Nephron (organoid): ENCODE measurements at regions not wholly inside any gene's neighbourhood (a gene's known extent, or its start where the extent isn't known, plus 50 kb on each side); places are given as distances from the start of the nearest gene placed in this dataset.

Experiments
- H3K27ac Mint-ChIP-seq, 3 experiments: 2 replicates each; pipeline ENCODE4 v1.8.0; 2020; ENCODE audit warnings: mixed read lengths in 3 of 3, mild to moderate bottlenecking in 2 of 3, moderate library complexity in 1 of 3
- H3K27me3 Mint-ChIP-seq: 2 replicates; pipeline ENCODE4 v1.8.0; 2021; ENCODE audit warnings: low read depth, mild to moderate bottlenecking, moderate library complexity, mixed read lengths
- H3K36me3 Mint-ChIP-seq: 2 replicates; pipeline ENCODE4 v1.8.0; 2020; ENCODE audit warnings: low read depth, mixed read lengths
- H3K4me1 Mint-ChIP-seq: 2 replicates; pipeline ENCODE4 v1.8.0; 2020; ENCODE audit warnings: mixed read lengths
- H3K4me3 Mint-ChIP-seq, 3 experiments: 2 replicates each; pipeline ENCODE4 v1.8.0; 2020; ENCODE audit warnings: mild to moderate bottlenecking in 3 of 3, mixed read lengths in 3 of 3, moderate library complexity in 2 of 3
- H3K9me3 Mint-ChIP-seq: 2 replicates; pipeline ENCODE4 v1.8.0; 2020; ENCODE audit warnings: mixed read lengths
- TF ChIP-seq, protein P1 (sequence below), 3 experiments: fragments of 200-600 bp; sonication (generic); IDR thresholded peaks; one replicate each; pipeline ENCODE4 v1.5.0; 2021; ENCODE audit warnings: antibody characterized with exemption in 3 of 3; ENCODE audit not compliant: unreplicated experiment in 3 of 3

DNA sequence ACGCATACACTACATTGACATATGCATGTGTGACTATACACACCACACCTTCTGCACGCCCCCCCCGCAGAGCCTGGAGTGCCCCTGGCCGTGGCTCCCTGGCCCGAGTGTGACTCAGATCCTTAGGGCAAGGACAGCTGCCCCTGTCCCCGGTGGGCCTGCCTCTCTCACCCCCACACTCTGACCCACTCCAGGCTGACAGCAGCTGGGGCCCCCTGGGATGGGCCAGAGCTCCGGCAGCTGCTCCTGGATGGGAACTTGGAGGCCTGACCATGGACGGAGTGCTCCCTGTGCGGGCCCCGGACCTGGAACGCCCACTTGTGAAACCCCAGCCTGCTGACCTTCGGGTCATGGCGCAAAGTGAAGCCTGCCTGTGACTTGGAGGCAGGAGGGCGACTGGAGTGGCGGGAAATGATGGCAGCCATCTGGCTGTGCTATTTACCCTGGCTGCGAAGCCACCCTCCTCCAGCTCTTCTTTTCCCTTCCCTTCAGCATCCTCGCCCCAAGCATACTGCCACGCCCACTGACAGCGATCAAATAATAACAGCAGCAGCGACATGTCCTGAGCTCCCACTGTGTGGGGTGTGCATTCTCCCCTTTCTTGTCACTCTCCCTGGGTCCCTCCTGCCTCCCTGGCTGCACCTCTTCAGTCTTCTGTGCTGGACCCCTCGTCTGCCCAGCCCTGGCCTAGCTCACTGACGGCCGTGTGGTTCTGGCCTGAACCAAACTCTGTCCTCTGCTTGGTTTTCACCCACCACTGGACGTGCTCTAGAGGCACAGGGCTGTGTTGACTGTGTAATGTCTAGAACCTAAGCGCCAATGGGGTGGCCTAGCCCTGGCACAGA, 90.7 kb upstream of the MEF2A start:
- Mint-ChIP-seq H3K27ac (peak overlapping the region; percentile 74 to 92 (median 87)), H3K4me3 (no peak overlapping the region), H3K27me3 (peaks cover 4% of the 10 kb centered on the region), H3K9me3 (no peaks in the 10 kb centered on the region), H3K4me1 (peaks cover 52% of the 10 kb centered on the region), H3K36me3 (no peaks in the 10 kb centered on the region)
- TF ChIP-seq, protein P1, sequence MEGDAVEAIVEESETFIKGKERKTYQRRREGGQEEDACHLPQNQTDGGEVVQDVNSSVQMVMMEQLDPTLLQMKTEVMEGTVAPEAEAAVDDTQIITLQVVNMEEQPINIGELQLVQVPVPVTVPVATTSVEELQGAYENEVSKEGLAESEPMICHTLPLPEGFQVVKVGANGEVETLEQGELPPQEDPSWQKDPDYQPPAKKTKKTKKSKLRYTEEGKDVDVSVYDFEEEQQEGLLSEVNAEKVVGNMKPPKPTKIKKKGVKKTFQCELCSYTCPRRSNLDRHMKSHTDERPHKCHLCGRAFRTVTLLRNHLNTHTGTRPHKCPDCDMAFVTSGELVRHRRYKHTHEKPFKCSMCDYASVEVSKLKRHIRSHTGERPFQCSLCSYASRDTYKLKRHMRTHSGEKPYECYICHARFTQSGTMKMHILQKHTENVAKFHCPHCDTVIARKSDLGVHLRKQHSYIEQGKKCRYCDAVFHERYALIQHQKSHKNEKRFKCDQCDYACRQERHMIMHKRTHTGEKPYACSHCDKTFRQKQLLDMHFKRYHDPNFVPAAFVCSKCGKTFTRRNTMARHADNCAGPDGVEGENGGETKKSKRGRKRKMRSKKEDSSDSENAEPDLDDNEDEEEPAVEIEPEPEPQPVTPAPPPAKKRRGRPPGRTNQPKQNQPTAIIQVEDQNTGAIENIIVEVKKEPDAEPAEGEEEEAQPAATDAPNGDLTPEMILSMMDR (IDR thresholded peaks at IDR 0.05; ENCODE audit: unreplicated experiment in 3 of 3) = no peak

DNA sequence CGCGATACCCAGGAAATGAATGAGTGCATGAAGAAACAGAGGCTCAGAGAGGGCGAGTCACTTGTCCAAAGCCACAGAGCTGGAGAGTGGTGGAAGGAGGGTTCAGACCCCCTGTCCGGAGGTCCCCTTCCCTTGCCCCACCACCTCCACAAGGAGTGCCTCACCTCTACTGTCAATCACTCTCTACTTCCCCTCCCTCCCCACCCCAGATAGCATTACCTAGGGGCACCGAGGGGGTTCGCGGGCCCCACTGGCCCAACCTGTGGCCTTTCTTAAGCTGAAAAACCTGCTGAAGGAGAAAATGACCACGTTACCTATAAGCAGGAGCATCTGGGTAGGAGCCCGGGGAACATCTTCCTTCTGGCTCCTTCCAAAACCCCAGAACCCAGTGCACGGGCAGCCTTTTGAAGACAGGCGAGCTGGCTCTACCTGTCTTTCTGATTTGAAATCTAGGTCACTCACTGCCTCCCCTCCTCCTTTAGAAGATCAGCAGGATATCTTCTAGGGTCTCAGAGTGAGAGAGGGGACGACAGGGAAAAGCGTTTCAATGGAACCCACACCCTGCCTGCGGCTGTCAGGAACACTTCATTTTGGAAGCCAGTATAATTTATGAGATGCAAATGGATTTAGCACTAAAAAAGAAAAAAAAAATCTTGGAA, 89.9 kb upstream of the MEF2A start:
- peaks cover 56% of the 10 kb centered on the region for H3K4me1 Mint-ChIP-seq
- H3K4me3 Mint-ChIP-seq = no peak overlapping the region
- TF ChIP-seq, protein P1 (IDR thresholded peaks at IDR 0.05; ENCODE audit: unreplicated experiment in 3 of 3) = no peak
- H3K27me3 Mint-ChIP-seq = peaks cover 10% of the 10 kb centered on the region
- peak overlapping the region; percentile 87 to 92 (median 92) for H3K27ac Mint-ChIP-seq
- no peaks in the 10 kb centered on the region for H3K36me3 Mint-ChIP-seq
- no peaks in the 10 kb centered on the region for H3K9me3 Mint-ChIP-seq

DNA sequence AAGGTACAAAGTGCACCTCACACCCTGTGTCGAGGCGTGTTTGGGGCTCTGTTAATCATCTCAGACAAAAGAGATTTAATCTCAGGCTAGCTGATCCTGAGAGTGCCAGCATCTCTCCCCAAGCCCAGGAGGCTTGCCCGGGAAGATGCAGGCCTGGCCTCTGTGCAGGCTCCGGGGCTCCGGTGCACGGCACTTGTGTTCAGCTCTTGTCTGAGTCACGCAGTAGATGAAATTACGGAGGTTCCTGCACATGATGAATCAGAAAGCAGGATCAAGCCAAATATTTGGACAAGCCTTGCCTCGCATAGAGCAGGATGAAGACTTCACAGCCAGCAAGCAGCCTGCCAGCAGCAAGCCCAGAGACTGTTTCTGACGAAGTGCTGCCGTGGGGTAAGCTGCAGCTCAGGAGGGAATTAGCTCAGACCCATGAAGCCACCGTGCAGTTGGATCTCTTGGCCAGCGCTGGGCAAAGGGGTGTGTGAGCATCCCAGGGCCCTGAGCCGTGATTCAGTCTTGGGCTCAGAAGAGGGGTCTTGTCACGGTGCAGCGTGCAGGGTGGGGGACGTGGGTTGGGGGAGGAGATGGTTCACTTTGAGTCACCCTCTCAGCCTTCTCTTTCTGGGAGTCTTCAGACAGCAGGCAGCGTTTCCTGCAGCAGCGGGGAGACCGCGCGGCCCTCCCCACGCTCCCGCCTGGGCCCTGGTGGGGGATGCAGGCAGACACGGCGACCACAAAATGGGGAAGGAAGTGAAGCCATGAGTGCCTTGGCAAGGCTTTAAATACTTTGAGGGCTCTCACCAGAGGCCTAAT, 89.2 kb upstream of the MEF2A start:
- peaks cover 10% of the 10 kb centered on the region for H3K27me3 Mint-ChIP-seq
- TF ChIP-seq, protein P1 (IDR thresholded peaks at IDR 0.05; ENCODE audit: unreplicated experiment in 3 of 3) = no peak
- peaks cover 57% of the 10 kb centered on the region for H3K4me1 Mint-ChIP-seq
- peak overlapping the region; percentile 65 to 92 (median 87) for H3K27ac Mint-ChIP-seq
- no peaks in the 10 kb centered on the region for H3K9me3 Mint-ChIP-seq
- H3K4me3 Mint-ChIP-seq = no peak overlapping the region
- H3K36me3 Mint-ChIP-seq = no peaks in the 10 kb centered on the region

DNA sequence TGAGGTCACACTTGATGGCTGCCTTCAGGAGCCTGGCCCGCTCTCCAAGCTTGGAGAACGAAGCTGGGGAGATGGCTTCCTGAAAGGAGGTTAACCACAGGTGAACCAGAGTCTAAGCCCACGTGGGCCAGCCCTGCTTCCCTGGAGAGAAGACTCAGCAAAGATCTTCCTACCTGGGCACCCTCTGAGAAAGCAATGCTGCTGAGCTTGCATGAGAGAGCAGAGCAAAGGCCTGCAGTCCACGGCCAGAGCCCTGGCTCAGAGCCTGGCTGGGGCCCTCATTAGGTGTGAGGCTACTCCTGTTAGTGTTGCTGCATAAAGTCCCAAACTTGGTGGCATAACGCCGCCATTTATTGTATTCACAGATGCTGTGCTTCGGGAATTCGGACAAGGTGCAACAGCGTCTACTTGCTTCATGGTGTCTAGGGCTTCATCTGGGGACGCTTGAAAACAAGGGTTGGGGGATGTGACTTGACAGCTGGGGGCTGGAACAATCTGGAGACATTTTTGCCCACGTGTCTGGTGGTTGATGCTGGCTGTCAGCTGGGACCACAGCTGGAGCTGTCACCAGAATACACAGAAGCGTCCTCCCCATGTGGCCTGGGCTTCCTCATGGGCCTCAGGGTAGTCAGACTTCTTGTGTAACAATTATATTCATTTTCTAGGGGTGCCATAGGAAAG, 87.9 kb upstream of the MEF2A start:
- Mint-ChIP-seq H3K36me3 (no peaks in the 10 kb centered on the region), H3K9me3 (peaks cover 9% of the 10 kb centered on the region), H3K27ac (peak overlapping the region; percentile 49 to 75 (median 70)), H3K4me1 (peaks cover 57% of the 10 kb centered on the region), H3K27me3 (peaks cover 12% of the 10 kb centered on the region), H3K4me3 (no peak overlapping the region)
- TF ChIP-seq, protein P1 (IDR thresholded peaks at IDR 0.05; ENCODE audit: unreplicated experiment in 3 of 3) = no peak

DNA sequence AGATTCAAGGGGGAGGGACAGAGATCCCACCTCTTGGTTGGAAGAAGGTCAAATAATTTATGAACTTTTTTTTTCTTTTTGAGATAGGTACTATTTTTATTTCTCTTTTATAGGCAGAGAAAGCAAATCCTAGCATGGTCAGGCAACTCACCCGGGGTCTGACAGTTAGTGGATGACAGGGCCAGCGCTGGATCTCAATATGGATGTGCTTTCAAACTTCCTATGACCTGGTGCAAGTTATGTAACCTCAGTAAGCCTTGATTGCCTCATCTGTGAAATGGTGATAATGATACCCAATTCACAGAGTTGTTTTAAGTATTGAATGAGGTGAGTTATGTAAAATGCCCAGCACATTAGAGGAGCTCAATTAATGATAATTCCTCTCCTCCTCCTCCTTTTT, 86.8 kb upstream of the MEF2A start:
- no peak overlapping the region for H3K27ac Mint-ChIP-seq
- peaks cover 12% of the 10 kb centered on the region for H3K27me3 Mint-ChIP-seq

More for the DNA sequence above, 86.8 kb upstream of the MEF2A start:
- Mint-ChIP-seq H3K4me1 (peaks cover 50% of the 10 kb centered on the region), H3K4me3 (no peak overlapping the region), H3K9me3 (peaks cover 9% of the 10 kb centered on the region), H3K36me3 (no peaks in the 10 kb centered on the region)
- TF ChIP-seq, protein P1 (IDR thresholded peaks at IDR 0.05; ENCODE audit: unreplicated experiment in 3 of 3) = no peak
